PC-3 (cell line): ENCODE measurements at regions not wholly inside any gene's neighbourhood (a gene's known extent, or its start where the extent isn't known, plus 50 kb on each side); places are given as distances from the start of the nearest gene placed in this dataset.

Source experiments
- ATAC-seq: fragments of 200-7000 bp; cut with Tn5 transposase; 2 replicates; pipeline ENCODE4 v1.9.1; 2020; ENCODE audit warnings: mild to moderate bottlenecking, moderate library complexity
- BruUV-seq: library from RNA; stranded (reverse); fragments of 400-500 nt; replicated peaks from 2 replicates; lab custom pipeline; 2021; lab: Mats Ljungman, UMichigan
- CTCF ChIA-PET: fragments of 300-600 bp; sonication (Branson Sonifier 250); formaldehyde crosslinking; loops from one replicate; lab custom pipeline; 2022; ENCODE audit warnings: antibody characterized with exemption; lab: Charles Lee
- POLR2A ChIA-PET: fragments of 300-600 bp; sonication (Branson Sonifier 250); formaldehyde crosslinking; loops from one replicate; lab custom pipeline; 2022; ENCODE audit warnings: antibody characterized with exemption; ENCODE audit not compliant: unreplicated experiment; lab: Charles Lee
- DNase-seq: peaks from one replicate; pipeline ENCODE4 v3.0.0-alpha.2; 2015
- H2AFZ ChIP-seq: fragments of 300-600 bp; sonication (generic); 2 replicates; pipeline ENCODE4 v1.6.0; 2016; ENCODE audit warnings: antibody characterized with exemption, low read length
- H3F3A ChIP-seq: fragments of 300-600 bp; sonication (generic); one replicate; pipeline ENCODE4 v1.6.0; 2017; ENCODE audit warnings: antibody characterized with exemption, low read length, control low read depth, mild to moderate bottlenecking; ENCODE audit not compliant: unreplicated experiment
- H3K27ac ChIP-seq: fragments of 300-600 bp; sonication (generic); 2 replicates; pipeline ENCODE4 v1.5.1; 2016; ENCODE audit warnings: mild to moderate bottlenecking, low read length
- H3K27me3 ChIP-seq: fragments of 300-600 bp; sonication (generic); 2 replicates; pipeline ENCODE4 v1.6.1; 2016; ENCODE audit warnings: low read length, mixed read lengths
- H3K36me3 ChIP-seq: fragments of 300-600 bp; sonication (generic); 2 replicates; pipeline ENCODE4 v1.6.1; 2016; ENCODE audit warnings: low read depth, mixed run types, low read length, mixed read lengths
- H3K4me1 ChIP-seq: fragments of 300-600 bp; sonication (generic); 2 replicates; pipeline ENCODE4 v1.5.1; 2016; ENCODE audit warnings: low read length; ENCODE audit not compliant: insufficient read depth
- H3K4me2 ChIP-seq: fragments of 300-600 bp; sonication (generic); 2 replicates; pipeline ENCODE4 v1.6.0; 2016; ENCODE audit warnings: low read length
- H3K4me3 ChIP-seq: fragments of 300-600 bp; sonication (generic); 2 replicates; pipeline ENCODE4 v1.5.1; 2016; ENCODE audit warnings: mild to moderate bottlenecking, low read length, mixed read lengths
- H3K79me2 ChIP-seq: fragments of 300-600 bp; sonication (generic); 2 replicates; pipeline ENCODE4 v1.6.1; 2017; ENCODE audit warnings: low read length, mixed read lengths
- H3K9ac ChIP-seq: fragments of 300-600 bp; sonication (generic); 2 replicates; pipeline ENCODE4 v1.6.0; 2016; ENCODE audit warnings: mild to moderate bottlenecking, low read length
- H3K9me2 ChIP-seq: fragments of 300-600 bp; sonication (generic); replicated peaks from 2 replicates; pipeline ENCODE4 v1.6.1; 2016; ENCODE audit warnings: mixed run types, low read length, mixed read lengths
- H3K9me3 ChIP-seq: fragments of 300-600 bp; sonication (generic); 2 replicates; pipeline ENCODE4 v1.6.1; 2016; ENCODE audit warnings: low read length, mixed read lengths
- H4K20me1 ChIP-seq: fragments of 300-600 bp; sonication (generic); 2 replicates; pipeline ENCODE4 v1.6.1; 2016; ENCODE audit warnings: low read length, mixed read lengths
- CTCF ChIP-seq: fragments of 300-600 bp; sonication (generic); conservative IDR thresholded peaks from 2 replicates; pipeline ENCODE4 v1.5.1; 2017; ENCODE audit warnings: antibody characterized with exemption, low read depth, mild to moderate bottlenecking, low read length
- EZH2 ChIP-seq: fragments of 300-600 bp; sonication (generic); IDR thresholded peaks from one replicate; pipeline ENCODE4 v1.6.1; 2017; ENCODE audit warnings: antibody characterized with exemption, mild to moderate bottlenecking, low read length; ENCODE audit not compliant: unreplicated experiment
- EZH2phosphoT487 ChIP-seq: fragments of 300-600 bp; sonication (generic); IDR thresholded peaks from 2 replicates; pipeline ENCODE4 v1.6.1; 2018; ENCODE audit warnings: mild to moderate bottlenecking, antibody characterized with exemption, low read length, borderline replicate concordance
- intact Hi-C: fragments of 100-400 bp; cut with micrococcal nuclease; formaldehyde crosslinking; loops from 2 replicates; pipeline ENCODE4 v1.9.0; 2023

- Histone ChIP-seq H3K4me2 (no peak overlapping the region), H3K27ac (no peak overlapping the region), H3K4me3 (no peak overlapping the region), H3K36me3 (no peaks in the 10 kb centered on the region), H3K9me2 (no peaks in the 10 kb centered on the region), H3F3A (no peaks in the 10 kb centered on the region), H3K27me3 (no peaks in the 10 kb centered on the region), H3K4me1 (no peaks in the 10 kb centered on the region), H3K79me2 (no peaks in the 10 kb centered on the region), H4K20me1 (no peaks in the 10 kb centered on the region), H3K9ac (no peak overlapping the region), H3K9me3 (peaks cover 29% of the 10 kb centered on the region), H2AFZ (no peak overlapping the region)
- TF ChIP-seq EZH2 (no peak), EZH2phosphoT487 (no peak)
- ChIA-PET CTCF (no interaction called here), POLR2A (no interaction called here)
- BruUV-seq, result no TSS peak
- intact Hi-C loops, result no loop called here
- ATAC-seq (no peak), DNase-seq (no peak)
These were observed 381.6 kb upstream of the CADM1 start for GRCh38 chr11:115885535-115886421.

- H3F3A ChIP-seq, result no peaks in the 10 kb centered on the region
- no peaks in the 10 kb centered on the region for H3K27me3 ChIP-seq
- no peaks in the 10 kb centered on the region for H3K79me2 ChIP-seq
- no peaks in the 10 kb centered on the region for H3K9me2 ChIP-seq
- H3K4me3 ChIP-seq, result no peak overlapping the region
- no peak for ATAC-seq
- H4K20me1 ChIP-seq, result no peaks in the 10 kb centered on the region
- ChIA-PET POLR2A (no interaction called here), CTCF (no interaction called here)
- DNase-seq, result no peak
- no peak overlapping the region for H3K9ac ChIP-seq
- no TSS peak for BruUV-seq
- H3K27ac ChIP-seq, result no peak overlapping the region
- H3K36me3 ChIP-seq, result no peaks in the 10 kb centered on the region
- no peak overlapping the region for H3K4me2 ChIP-seq
- intact Hi-C loops, result no loop called here
- no peak overlapping the region for H2AFZ ChIP-seq
- no peaks in the 10 kb centered on the region for H3K4me1 ChIP-seq
- no peak for TF ChIP-seq EZH2
- no peak for TF ChIP-seq EZH2phosphoT487
- no peak for TF ChIP-seq CTCF
- H3K9me3 ChIP-seq, result peaks cover 23% of the 10 kb centered on the region
These were observed 380.8 kb upstream of the CADM1 start for GRCh38 chr11:115884800-115885534.

- Histone ChIP-seq H3K27ac (no peak overlapping the region), H3K9ac (no peak overlapping the region), H3K4me1 (no peaks in the 10 kb centered on the region), H3K9me3 (peaks cover 14% of the 10 kb centered on the region; the same call in 1 of the 2 replicates), H3K4me3 (no peak overlapping the region), H3F3A (no peaks in the 10 kb centered on the region), H3K79me2 (no peaks in the 10 kb centered on the region), H3K4me2 (no peak overlapping the region), H2AFZ (no peak overlapping the region), H3K9me2 (no peaks in the 10 kb centered on the region), H4K20me1 (no peaks in the 10 kb centered on the region), H3K27me3 (no peaks in the 10 kb centered on the region), H3K36me3 (no peaks in the 10 kb centered on the region)
- no TSS peak for BruUV-seq
- ATAC-seq (no peak), DNase-seq (no peak)
- TF ChIP-seq CTCF (no peak), EZH2 (no peak), EZH2phosphoT487 (no peak)
- intact Hi-C loops, result no loop called here
- CTCF ChIA-PET, result no interaction called here
- POLR2A ChIA-PET, result no interaction called here
These were observed 370.6 kb upstream of the CADM1 start for GRCh38 chr11:115874843-115875242.
